HG03442 (cell line): ENCODE measurements at regions not wholly inside any gene's neighbourhood (a gene's known extent, or its start where the extent isn't known, plus 50 kb on each side); places are given as distances from the start of the nearest gene placed in this dataset.

Experiments
- ATAC-seq: cut with Tn5 transposase; IDR thresholded peaks from one replicate; pipeline ENCODE4 v1.9.1; 2021; ENCODE audit warnings: mild to moderate bottlenecking, moderate library complexity; ENCODE audit not compliant: unreplicated experiment

GRCh38 chr11:90911192-90911591, 688.3 kb upstream of the CHORDC1 start:
- no peak for ATAC-seq

GRCh38 chr11:90908074-90908473, 685.2 kb upstream of the CHORDC1 start:
- no peak for ATAC-seq

- ATAC-seq = no peak
These were observed 673.0 kb upstream of the CHORDC1 start for GRCh38 chr11:90895850-90896249.

- ATAC-seq = no peak
These were observed 667.5 kb upstream of the CHORDC1 start for GRCh38 chr11:90890347-90890746.

GRCh38 chr11:90884181-90884580, 661.3 kb upstream of the CHORDC1 start:
- ATAC-seq = no peak

- no peak for ATAC-seq
These were observed 652.1 kb upstream of the CHORDC1 start for GRCh38 chr11:90874986-90875385.

GRCh38 chr11:90874281-90874680, 651.4 kb upstream of the CHORDC1 start:
- no peak for ATAC-seq

- ATAC-seq = no peak
These were observed 644.6 kb upstream of the CHORDC1 start for GRCh38 chr11:90867416-90867815.

- no peak for ATAC-seq
These were observed 633.9 kb upstream of the CHORDC1 start for GRCh38 chr11:90856790-90857189.

- ATAC-seq = no peak
These were observed 632.7 kb upstream of the CHORDC1 start for GRCh38 chr11:90855531-90855930.

GRCh38 chr11:90851196-90851595, 628.3 kb upstream of the CHORDC1 start:
- ATAC-seq = no peak

- ATAC-seq = no peak
These were observed 626.5 kb upstream of the CHORDC1 start for GRCh38 chr11:90849312-90849711.

GRCh38 chr11:90847268-90847886, 624.5 kb upstream of the CHORDC1 start:
- ATAC-seq = no peak

GRCh38 chr11:90846628-90847027, 623.8 kb upstream of the CHORDC1 start:
- no peak for ATAC-seq

GRCh38 chr11:90845799-90846198, 623.0 kb upstream of the CHORDC1 start:
- no peak for ATAC-seq

GRCh38 chr11:90845126-90845525, 622.3 kb upstream of the CHORDC1 start:
- ATAC-seq = no peak

GRCh38 chr11:90844041-90844440, 621.2 kb upstream of the CHORDC1 start:
- ATAC-seq = no peak

- ATAC-seq = no peak
These were observed 619.8 kb upstream of the CHORDC1 start for GRCh38 chr11:90842681-90843080.

- ATAC-seq = no peak
These were observed 617.2 kb upstream of the CHORDC1 start for GRCh38 chr11:90840071-90840470.

- ATAC-seq = no peak
These were observed 613.2 kb upstream of the CHORDC1 start for GRCh38 chr11:90836031-90836430.

- no peak for ATAC-seq
These were observed 600.6 kb upstream of the CHORDC1 start for GRCh38 chr11:90823446-90823845.

- ATAC-seq = no peak
These were observed 600.1 kb upstream of the CHORDC1 start for GRCh38 chr11:90822996-90823395.

GRCh38 chr11:90818196-90818745, 595.4 kb upstream of the CHORDC1 start:
- no peak for ATAC-seq
